NCI-H146 treated with DMSO at 0.1 percent for 48 hours (cell line): ENCODE measurements at regions not wholly inside any gene's neighbourhood (a gene's known extent, or its start where the extent isn't known, plus 50 kb on each side); places are given as distances from the start of the nearest gene placed in this dataset.

Source experiments
- DNase-seq: peaks from one replicate; lab custom pipeline; 2025; ENCODE audit not compliant: unreplicated experiment; lab: John Stamatoyannopoulos, UW

GRCh38 chr6:71395731-71396409 is 107.3 kb downstream of the OGFRL1 start:
- no peak for DNase-seq

- no peak for DNase-seq
These were observed 107.8 kb downstream of the OGFRL1 start for GRCh38 chr6:71396410-71396801.

GRCh38 chr6:71399279-71399678 is 110.7 kb downstream of the OGFRL1 start:
- DNase-seq: no peak

GRCh38 chr6:71400852-71401251 is 112.2 kb downstream of the OGFRL1 start:
- no peak for DNase-seq

GRCh38 chr6:71402096-71402495 is 113.5 kb downstream of the OGFRL1 start:
- no peak for DNase-seq

- no peak for DNase-seq
These were observed 115.0 kb downstream of the OGFRL1 start for GRCh38 chr6:71403422-71404134.

- DNase-seq: no peak
These were observed 115.7 kb downstream of the OGFRL1 start for GRCh38 chr6:71404145-71404966.

- no peak for DNase-seq
These were observed 116.3 kb downstream of the OGFRL1 start for GRCh38 chr6:71404967-71405278.

GRCh38 chr6:71405416-71405815 is 116.8 kb downstream of the OGFRL1 start:
- DNase-seq: no peak

- DNase-seq: no peak
These were observed 118.6 kb downstream of the OGFRL1 start for GRCh38 chr6:71406865-71407860.

GRCh38 chr6:71408787-71409723 is 120.4 kb downstream of the OGFRL1 start:
- no peak for DNase-seq

GRCh38 chr6:71410164-71410566 is 121.6 kb downstream of the OGFRL1 start:
- DNase-seq: no peak

- no peak for DNase-seq
These were observed 122.1 kb downstream of the OGFRL1 start for GRCh38 chr6:71410681-71411080.

GRCh38 chr6:71411882-71412281 is 123.3 kb downstream of the OGFRL1 start:
- no peak for DNase-seq

GRCh38 chr6:71412559-71413140 is 124.0 kb downstream of the OGFRL1 start:
- no peak for DNase-seq

- DNase-seq: no peak
These were observed 125.9 kb downstream of the OGFRL1 start for GRCh38 chr6:71414486-71414885.

GRCh38 chr6:71419217-71420094 is 130.8 kb downstream of the OGFRL1 start:
- no peak for DNase-seq

GRCh38 chr6:71420095-71420692 is 131.6 kb downstream of the OGFRL1 start:
- DNase-seq: no peak
